Renal cortex interstitium (tissue), 11 donors: ENCODE measurements at regions not wholly inside any gene's neighbourhood (a gene's known extent, or its start where the extent isn't known, plus 50 kb on each side); places are given as distances from the start of the nearest gene placed in this dataset.
"Not testable (repeated sequence)": the region's sequence is repeated elsewhere in the genome, so short reads cannot be mapped to it uniquely, and the experiment has no call there.

Experiments
- DNase-seq, 11 donors: peaks; one replicate each; pipeline ENCODE4 v3.0.0-alpha.2; 2013; ENCODE audit warnings: low read depth in 9 of 11, low spot score in 4 of 11; ENCODE audit errors: extremely low read depth in 1 of 11

DNA sequence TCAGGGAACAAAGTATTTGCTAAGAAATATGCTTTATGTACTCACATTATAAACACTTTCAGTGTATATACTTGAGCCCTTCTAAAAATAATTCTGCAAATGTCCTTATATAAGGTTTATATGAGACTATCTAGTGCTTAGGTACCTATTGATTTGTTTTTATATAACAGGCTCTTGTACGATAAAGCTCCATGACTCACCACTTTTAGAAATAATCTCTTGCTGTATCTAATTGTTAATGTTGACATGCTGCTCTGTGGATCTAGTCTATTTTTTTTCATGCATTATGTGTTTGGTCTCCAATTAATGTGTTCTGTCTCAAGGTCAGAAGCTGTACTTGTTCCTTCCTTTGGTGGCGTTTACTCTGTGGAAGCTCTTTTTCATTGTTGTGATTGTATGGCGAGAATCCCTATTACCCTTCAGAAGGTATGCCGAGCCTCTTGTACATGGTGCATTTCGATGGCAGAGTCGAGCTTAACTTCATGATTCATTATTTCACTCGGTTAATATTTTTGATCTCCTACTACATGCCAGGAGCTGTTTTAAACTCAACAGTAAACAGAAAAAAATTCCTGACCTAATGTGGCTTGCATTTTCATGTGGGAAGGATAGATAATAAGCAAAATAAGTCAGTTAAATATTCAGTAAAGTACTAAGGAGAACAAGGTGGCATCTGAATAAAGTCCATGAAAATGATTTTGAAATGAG lies 361.6 kb downstream of the COG6 start:
- DNase-seq: no peak

DNA sequence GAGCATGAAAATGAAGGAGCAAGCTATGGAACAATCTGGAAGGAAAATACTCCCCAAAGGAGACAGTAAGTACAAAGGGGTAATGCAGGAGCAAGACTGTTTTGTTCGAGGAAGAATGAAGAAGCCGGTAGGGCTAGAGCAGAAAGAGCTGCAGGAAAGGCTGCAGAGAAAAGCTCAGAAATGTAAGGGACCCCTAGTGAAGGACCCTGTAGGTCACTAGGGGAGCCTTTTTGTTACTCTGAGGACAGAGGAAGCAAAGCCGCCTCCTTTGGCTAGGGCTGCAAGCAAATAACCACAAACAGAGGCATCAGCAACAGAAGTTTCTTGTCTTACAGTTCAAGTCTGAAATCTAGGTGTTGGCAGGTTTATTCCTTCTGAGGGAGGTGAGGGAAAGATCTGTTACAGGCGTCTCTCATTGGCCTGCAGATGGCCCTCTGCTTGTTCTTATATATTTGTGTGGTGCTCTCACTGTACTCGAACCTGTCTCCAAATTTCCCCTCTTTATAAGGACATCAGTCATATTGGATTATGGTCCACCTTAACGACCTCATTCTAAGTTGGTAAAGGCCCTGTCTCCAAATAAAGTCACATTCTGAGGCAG lies 362.3 kb downstream of the COG6 start:
- DNase-seq: no peak

DNA sequence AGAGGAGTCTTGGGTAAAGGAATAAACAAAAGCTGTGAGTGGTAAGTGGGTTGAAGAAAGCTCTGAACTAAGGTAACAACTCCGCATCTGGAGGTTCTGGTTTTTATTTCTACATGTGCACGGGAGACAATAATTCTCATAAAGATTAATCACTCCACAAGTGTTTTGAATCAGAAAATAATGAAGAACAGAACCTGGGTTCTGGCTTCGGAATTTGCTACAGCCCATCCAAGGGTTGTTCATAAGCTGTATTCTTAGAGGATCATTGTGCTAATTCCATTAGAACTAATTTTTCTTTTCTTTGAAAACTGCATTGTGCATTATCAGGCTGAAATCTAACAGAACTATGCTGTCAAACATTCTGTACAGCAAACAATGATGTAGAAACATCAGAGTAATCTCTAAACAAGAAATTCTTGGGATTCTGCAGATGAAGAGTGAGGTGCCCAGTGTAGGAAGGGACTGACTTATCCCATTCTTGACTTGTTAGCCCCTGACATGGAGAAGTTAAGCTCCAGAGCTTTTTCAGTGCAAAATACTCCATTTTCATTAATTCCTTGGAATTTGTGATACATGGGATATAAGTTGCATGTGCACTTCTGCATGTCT lies 368.2 kb downstream of the COG6 start:
- no peak for DNase-seq

DNA sequence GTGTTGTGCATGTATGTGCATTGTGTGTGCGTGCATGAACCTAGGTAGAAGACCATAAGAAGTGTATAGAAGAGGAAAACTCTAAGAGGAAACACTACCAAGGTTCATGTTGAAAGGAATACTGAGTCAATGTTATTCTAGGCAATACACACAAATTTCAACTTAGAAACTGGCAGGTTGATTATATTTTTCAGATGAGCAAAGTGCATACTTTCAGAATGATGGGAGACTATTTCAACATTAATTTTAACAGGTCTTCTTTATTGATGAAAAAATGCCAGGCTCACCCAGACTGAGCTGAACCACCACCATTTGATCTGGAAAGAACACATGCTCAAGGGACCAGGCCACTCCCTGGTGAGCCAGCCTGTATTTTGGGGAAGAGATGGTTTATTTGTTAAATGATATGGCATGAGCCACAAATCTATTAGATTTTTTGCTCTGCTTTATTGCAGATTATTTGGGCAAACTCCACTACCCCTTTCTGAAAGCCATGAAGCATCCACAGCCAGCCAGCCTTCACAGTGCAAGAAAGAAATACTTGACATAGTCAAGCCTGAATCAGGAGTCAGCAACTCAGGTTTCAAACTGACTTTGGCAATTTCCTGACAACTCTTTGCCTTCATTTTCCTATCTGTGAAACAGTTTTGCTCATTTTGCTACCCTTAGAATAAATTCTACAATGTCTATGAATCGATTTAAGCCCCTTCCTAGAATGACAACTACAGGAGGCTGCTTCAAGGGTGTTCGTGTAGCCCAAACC lies 368.9 kb downstream of the COG6 start:
- no peak for DNase-seq

DNA sequence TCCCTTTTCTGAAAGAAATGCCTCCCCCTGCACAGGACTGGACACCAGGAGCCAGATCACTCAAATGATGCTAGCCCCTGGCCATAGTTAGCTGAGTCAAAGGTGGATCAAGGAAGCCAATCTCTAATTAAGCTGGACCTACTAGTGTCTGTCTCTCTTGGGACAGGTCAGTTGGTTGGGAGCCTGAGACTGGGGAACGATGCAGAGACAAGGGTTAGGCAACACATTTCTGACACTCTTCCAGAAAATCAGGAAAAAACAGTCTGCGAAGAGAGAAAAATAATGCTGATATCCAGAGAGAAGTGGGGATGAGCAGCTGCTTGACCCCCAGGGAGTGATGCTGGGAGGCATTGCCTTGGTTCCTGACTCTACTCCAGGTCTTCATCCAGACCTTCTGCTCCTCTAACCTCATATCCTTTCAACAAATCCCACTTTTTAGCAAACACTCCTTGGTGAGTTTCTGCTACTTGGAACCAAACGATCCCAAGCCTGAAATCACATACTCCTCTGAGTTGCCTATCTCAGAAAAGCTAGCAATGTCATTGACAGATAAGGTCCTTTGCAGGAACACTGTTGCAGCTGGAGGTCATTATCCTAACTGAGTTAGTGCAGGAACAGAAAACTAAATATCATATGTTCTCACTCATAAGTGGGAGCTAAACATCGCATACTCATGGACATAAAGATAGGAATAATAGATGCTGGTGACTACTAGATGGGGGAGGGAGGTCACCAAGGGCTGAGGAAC lies 369.7 kb downstream of the COG6 start:
- no peak for DNase-seq

DNA sequence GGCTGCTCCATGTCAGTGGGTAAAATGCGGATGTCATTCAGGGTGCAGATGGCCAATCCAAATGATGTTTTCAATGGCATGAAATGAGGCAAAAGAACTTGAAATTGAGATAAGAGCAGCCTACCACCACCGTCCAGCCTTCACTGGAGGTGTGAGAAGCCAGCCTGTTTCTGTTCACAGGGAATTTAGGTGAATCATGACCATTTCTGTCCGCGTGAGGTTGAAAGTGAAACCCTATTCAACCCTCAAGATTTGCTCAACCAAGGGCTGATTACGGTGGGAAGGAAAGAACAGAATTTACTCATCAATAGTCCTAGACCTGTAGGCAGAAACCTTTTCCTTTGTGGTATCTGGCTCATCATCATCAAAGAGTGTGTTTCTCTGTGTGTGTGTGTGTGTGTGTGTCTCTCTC lies 370.7 kb downstream of the COG6 start:
- no peak for DNase-seq

DNA sequence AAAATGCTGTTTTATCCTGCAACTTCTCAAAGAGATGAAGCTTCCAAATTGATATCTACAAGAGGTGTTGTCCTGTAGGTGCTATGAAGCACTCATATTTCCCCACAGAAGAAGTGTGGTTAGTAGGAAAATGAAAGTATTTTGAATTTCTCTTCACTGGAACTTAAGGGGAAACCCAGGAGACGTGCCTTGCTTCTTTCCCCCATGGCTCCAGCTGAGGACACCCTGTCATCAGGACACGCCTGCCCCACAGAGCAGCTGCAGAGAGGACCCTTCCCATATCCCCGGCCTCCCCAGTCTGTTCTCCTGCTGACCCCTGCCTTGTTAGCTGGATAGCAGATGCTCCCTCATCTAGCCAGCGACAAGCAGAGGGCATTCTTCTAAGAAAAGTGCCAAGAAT lies 371.3 kb downstream of the COG6 start:
- no peak for DNase-seq

DNA sequence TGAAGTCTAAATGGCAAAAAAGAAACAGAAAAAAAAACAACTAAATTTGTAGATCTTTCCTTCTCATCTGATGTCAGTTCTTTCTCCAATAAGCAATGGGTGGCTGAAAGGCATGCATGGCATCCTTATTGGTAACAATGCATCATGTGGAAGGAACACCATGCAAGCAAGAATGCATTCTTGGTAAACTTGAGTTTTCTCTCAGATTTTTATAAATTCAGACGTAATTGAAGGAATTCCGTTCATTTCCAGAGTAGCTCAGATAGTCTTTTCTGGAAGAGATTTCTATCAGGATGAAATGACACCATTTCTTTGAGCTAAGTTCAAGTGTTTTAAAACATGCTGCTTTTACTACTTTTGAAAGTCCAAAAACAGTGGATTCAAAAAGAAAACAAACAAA lies 373.0 kb downstream of the COG6 start:
- DNase-seq: no peak

DNA sequence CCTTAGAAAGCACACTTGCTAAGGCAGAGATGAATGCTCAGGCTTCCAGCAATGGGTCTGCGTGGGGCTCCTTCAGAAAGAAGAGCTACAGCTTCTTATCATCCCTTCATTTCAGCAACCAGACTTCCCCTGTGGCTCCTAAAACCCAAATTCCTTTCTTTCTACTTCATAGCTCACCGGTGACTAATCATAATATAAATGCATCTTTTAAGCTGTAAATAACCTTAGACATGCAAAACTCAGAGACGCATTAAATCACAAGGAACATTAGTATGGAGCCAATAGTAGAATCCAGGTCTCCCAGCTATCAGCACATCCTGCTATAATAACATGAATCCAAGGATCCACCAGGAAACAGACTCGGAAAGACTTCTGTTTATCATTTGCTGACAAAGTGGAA lies 375.6 kb downstream of the COG6 start:
- no peak for DNase-seq

DNA sequence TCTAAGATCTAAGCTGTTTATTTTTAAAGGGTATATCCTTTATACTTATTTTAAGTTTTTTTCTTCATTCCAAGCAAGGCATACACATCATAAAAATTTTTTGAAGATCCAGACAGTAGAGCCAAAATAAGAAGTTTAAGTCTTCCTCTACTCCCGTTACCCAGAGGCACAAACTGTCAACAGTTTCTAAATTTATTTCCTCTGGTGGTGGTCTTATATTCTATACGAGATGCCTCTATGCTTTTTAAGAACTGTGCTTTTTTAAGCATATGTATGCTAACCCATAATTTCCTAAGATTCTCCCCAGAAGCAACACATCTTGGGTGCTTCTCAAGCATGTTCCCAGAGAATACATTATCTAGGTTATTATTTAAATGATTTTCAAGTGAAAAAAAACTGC lies 383.6 kb downstream of the COG6 start:
- no peak for DNase-seq

DNA sequence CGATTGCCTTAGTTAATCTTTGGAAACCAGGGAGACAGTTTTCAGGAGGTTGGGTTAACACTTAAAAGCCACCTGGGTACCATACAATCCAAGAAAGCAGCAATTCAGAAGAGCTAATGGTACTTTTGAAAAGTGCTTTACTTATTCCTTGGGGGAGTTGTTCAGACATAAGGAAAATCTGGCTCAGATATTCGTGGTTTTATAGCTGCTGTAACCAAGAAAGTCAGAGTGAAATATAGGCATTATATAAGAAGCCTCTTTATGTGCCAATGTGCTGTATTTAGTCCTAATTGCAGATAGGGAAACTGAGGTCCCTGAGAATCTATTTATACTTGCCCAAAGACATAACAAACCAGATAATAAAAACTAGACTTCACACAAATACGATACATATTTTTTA lies 387.5 kb downstream of the COG6 start:
- no peak for DNase-seq

DNA sequence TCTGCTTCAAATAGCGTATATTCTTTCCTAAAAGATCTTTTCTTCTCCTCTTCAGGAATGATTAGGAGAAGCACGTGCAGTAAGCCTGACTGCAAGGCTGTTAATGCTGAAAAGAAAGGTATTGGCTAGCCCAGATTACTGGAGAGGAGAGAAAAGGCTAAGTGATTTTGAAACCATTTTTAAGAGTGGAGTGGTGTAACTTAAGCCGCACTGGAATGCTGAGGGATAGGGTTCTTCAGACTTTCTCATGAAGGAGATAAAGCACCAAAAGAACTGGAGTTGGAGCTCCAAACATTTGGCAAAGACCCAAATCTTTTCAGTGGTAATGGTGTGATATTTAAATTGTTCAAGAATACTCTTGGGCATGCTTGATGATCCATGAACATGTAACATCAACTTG lies 388.3 kb downstream of the COG6 start:
- no peak for DNase-seq

DNA sequence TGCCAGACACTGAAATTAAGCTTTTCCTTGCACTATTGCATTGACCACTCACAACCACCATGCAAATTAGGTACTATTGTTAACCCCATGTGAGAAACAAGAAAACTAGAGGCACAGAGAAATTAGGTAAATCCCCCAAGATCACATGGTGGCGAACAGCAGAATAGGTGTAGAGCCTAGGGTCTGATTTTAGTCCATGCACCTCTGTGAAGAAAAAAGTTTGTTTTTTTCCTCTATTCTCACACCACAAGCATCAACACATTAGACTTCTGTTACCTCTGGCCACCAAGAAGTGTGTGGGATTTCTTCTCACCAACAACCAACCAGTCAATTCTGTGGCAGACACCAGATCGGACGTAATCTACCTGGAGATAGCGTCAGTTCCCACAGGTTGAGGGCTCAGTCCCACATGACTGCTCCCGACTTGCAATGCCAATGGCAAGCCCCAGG lies 391.9 kb downstream of the COG6 start:
- DNase-seq: no peak

DNA sequence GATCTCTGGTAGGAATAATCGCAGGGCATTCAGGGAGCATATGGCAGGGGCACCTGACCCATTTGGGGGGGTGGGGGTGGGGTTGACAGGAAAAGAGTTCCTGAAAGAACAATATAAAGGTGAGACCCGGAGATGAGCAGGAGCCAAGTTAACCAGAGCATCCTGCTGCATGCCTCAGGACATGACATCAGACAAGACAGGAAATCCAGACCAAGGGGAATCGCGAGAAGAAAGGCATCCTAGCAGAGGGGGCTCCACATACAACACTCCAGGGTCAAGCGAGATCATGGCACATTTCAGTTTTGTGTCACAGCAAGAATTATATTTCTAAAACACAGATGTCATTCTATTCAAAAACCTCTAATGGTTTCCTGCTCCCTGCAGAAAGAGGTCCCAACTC lies 393.1 kb downstream of the COG6 start:
- DNase-seq: no peak

DNA sequence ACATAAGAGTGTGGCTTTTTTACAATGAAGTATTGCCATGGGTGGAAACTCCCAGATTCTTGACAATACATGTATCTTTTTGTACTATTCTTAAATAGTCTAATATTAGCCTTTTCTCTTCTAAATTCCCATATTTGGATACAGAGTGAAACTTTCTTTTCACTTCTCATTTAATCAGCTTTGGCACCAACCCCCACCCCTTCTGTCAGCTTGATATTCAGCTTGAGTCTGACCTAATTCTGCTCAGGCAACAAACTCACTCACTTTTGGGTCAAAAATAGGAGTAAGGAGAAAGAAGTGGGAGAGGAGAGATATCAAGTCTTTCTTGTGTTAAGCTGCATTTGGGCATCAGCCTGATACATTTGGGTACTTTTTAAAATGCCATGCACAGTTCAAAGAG lies 397.5 kb downstream of the COG6 start:
- no peak for DNase-seq

DNA sequence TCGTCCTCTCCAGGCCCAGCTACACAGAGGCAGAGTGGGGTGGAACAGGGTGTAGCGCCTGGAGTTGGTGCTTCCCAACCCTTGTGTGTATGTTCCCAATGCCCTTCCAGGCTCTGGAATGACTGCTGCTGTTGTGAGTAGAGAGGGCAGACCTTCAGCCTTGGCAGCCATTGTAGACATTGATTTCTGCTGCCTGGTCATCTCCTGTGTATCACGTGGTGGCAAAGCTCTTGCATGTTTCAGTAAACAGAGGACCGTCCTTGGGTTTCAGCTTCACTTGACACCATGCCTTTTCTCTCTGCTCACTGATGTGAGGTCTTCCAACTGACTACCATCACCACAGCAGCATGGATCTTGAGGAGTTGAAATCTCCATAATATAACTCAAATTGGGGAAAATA lies 397.9 kb downstream of the COG6 start:
- DNase-seq: no peak

DNA sequence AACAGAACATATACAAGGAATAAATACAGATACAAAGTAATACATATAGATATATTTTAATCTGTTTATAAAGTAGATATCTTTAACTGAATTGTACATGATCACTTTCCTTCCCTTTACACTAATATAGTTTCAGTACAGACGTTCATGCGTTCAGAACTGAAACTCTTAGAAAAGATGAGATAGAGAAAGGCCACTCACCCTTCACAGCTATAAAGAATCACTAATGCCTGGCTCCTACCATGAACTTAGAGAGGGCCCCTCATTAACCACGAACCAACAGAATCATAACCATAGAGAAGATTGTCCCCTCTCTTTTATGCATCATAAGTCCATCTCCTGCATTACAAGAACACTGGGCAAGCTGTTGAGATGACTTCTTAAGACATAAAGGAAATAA lies 399.0 kb downstream of the COG6 start:
- DNase-seq: not testable (repeated sequence)

DNA sequence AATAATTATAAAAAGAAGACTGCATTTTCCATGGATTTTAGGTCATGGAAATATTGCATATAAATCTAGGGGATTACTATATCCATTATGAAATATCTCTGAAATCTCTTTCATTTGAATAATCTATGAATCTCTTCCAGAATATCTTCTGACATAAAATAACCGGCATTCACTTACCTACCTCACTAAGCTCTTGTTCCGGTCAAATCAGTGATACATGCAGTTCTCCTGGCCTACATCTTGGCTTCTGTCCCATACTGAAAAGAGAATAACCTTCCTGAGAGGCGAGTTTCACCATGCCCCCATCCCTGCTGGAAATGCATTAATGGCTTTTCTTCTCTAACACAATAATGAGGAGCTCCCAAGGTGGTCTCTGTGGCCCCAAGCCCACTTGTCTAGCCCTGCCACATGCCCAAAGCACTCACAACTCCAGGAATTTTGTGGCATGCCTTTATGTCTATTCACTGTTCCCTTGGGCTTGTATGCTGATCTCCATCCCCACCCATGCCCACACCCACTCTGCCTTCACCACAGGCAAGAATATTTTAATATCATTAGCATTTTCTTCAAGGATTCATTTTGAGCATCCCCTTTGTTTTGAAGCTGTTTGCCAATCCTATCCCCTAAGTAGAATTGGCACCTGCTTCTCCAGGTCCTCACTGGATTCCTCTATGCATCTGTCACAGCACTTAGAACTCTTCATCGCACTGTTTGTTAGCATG lies 401.6 kb downstream of the COG6 start:
- no peak for DNase-seq

DNA sequence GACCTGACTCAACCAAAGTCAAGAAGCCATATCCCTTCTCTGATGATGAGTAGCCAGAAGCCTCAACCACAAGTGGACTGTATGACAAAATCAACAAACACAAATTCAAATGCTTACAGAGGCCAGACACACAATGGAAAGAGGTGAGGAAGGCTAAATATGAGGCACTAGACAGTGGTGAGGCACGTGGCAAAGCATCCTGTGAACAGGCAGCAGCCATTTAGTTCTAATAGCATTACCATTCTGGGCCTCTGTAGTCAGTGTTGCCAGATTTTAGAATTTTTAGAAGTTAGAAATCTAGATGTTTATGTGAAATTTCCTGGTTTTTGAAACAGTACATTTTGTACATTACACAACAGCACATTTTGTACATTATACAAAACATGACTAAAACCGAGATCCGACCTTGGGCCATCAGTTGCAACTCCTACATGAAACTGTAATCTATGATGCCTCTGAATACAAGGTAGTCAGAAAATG lies 403.3 kb downstream of the COG6 start:
- no peak for DNase-seq
